B cell (primary cell): ENCODE measurements at regions not wholly inside any gene's neighbourhood (a gene's known extent, or its start where the extent isn't known, plus 50 kb on each side); places are given as distances from the start of the nearest gene placed in this dataset.

Experiments used
- EZH2 ChIP-seq: IDR thresholded peaks from 2 replicates; pipeline ENCODE4 v1.6.1; 2012; ENCODE audit warnings: borderline replicate concordance, low read depth, mild to moderate bottlenecking, moderate library complexity, low read length; ENCODE audit not compliant: insufficient read depth, poor library complexity, severe bottlenecking
- TF ChIP-seq, protein P1 (sequence below): fragments of 200-600 bp; IDR thresholded peaks from one replicate; pipeline ENCODE4 v1.8.0; 2022; ENCODE audit warnings: antibody characterized with exemption, mild to moderate bottlenecking

DNA sequence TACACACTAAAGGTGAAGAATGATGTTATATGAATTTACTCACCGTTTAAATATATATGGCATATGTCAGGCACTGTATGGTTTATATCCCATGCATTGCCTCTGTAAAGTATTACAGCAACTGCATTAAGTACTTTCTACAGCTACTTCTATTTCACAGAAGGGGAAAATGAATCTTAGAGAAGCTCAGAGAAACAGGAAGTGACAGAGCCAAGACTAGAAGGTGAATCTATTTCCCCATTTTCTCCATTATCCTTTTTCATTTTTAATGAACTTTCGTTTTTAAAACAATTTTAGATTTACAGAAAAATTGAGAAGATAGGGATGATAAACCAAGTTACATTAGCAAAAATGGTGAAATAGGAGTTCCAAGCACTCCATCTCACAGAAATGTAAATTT, 863.3 kb downstream of the UQCRFS1 start:
- TF ChIP-seq, protein P1, sequence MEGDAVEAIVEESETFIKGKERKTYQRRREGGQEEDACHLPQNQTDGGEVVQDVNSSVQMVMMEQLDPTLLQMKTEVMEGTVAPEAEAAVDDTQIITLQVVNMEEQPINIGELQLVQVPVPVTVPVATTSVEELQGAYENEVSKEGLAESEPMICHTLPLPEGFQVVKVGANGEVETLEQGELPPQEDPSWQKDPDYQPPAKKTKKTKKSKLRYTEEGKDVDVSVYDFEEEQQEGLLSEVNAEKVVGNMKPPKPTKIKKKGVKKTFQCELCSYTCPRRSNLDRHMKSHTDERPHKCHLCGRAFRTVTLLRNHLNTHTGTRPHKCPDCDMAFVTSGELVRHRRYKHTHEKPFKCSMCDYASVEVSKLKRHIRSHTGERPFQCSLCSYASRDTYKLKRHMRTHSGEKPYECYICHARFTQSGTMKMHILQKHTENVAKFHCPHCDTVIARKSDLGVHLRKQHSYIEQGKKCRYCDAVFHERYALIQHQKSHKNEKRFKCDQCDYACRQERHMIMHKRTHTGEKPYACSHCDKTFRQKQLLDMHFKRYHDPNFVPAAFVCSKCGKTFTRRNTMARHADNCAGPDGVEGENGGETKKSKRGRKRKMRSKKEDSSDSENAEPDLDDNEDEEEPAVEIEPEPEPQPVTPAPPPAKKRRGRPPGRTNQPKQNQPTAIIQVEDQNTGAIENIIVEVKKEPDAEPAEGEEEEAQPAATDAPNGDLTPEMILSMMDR, result no peak
- no peak for TF ChIP-seq EZH2
